Panc1 (cell line): ENCODE measurements at regions not wholly inside any gene's neighbourhood (a gene's known extent, or its start where the extent isn't known, plus 50 kb on each side); places are given as distances from the start of the nearest gene placed in this dataset.

Experiments
- ATAC-seq: fragments of 200-7000 bp; cut with Tn5 transposase; 2 replicates; pipeline ENCODE4 v1.9.1; 2020; ENCODE audit warnings: mild to moderate bottlenecking, moderate library complexity
- BruUV-seq: library from RNA; stranded (reverse); fragments of 400-500 nt; replicated peaks from 2 replicates; lab custom pipeline; 2021; lab: Mats Ljungman, UMichigan
- CTCF ChIA-PET: fragments of 300-600 bp; sonication (Branson Sonifier 250); formaldehyde crosslinking; loops from one replicate; lab custom pipeline; 2022; ENCODE audit warnings: antibody characterized with exemption; lab: Charles Lee
- POLR2A ChIA-PET: fragments of 300-600 bp; sonication (Branson Sonifier 250); formaldehyde crosslinking; loops from one replicate; lab custom pipeline; 2022; ENCODE audit warnings: antibody characterized with exemption; lab: Charles Lee
- DNase-seq: peaks from one replicate; pipeline ENCODE4 v3.0.0-alpha.2; 2010; ENCODE audit warnings: low read depth, low spot score
- H3K27ac ChIP-seq: 2 replicates; pipeline ENCODE4 v1.5.1; 2011; ENCODE audit warnings: mild to moderate bottlenecking, low read length, inconsistent platforms
- H3K27me3 ChIP-seq: fragments of 200-500 bp; sonication (Bioruptor generic); 2 replicates; pipeline ENCODE4 v1.6.0; 2014; ENCODE audit warnings: low read length, inconsistent platforms; ENCODE audit not compliant: control insufficient read depth, insufficient read depth
- H3K36me3 ChIP-seq: fragments of 200-500 bp; sonication (Bioruptor generic); 2 replicates; pipeline ENCODE4 v1.5.1; 2014; ENCODE audit warnings: inconsistent platforms, mild to moderate bottlenecking, low read length, moderate library complexity; ENCODE audit not compliant: control insufficient read depth, insufficient read depth
- H3K4me1 ChIP-seq: 2 replicates; pipeline ENCODE4 v1.5.1; 2011; ENCODE audit warnings: inconsistent platforms, mild to moderate bottlenecking, low read length, moderate library complexity; ENCODE audit not compliant: control insufficient read depth, insufficient read depth
- H3K4me3 ChIP-seq, 2 experiments: 2 replicates each; pipeline ENCODE4 v1.5.1; 2011 to 2012; ENCODE audit warnings: low read depth in 2 of 2, low read length in 2 of 2, mild to moderate bottlenecking in 2 of 2, inconsistent platforms in 1 of 2, moderate library complexity in 1 of 2
- H3K9me3 ChIP-seq: fragments of 200-500 bp; sonication (Bioruptor generic); 2 replicates; pipeline ENCODE4 v1.5.1; 2014; ENCODE audit warnings: low read depth, mild to moderate bottlenecking, inconsistent platforms, low read length, moderate library complexity; ENCODE audit not compliant: control insufficient read depth, insufficient read depth
- POLR2AphosphoS5 ChIP-seq: IDR thresholded peaks from 2 replicates; pipeline ENCODE4 v1.6.1; 2012; ENCODE audit warnings: mild to moderate bottlenecking, low read depth, low read length, moderate library complexity
- SIN3A ChIP-seq: IDR thresholded peaks from 2 replicates; pipeline ENCODE4 v1.6.1; 2012; ENCODE audit warnings: low read depth, mild to moderate bottlenecking, low read length, moderate library complexity, borderline replicate concordance; ENCODE audit not compliant: insufficient read depth
- TCF7L2 ChIP-seq: IDR thresholded peaks from 2 replicates; pipeline ENCODE4 v1.6.1; 2011; ENCODE audit warnings: mild to moderate bottlenecking, low read depth, low read length, inconsistent platforms
- in situ Hi-C: cut with HindIII; loops from 2 replicates; pipeline ENCODE4 v1.10.0; 2016; ENCODE audit warnings: low sequenced_read_pairs, low pct_unique_long_range_greater_than_20kb
- intact Hi-C: fragments of 100-400 bp; cut with micrococcal nuclease; formaldehyde crosslinking; loops from one replicate; pipeline ENCODE4 v1.10.0; 2022; ENCODE audit not compliant: unreplicated experiment
- TF ChIP-seq, protein P1 (sequence below): fragments of 450-650 bp; IDR thresholded peaks from 2 replicates; pipeline ENCODE4 v1.5.1; 2017; ENCODE audit warnings: mild to moderate bottlenecking
- TF ChIP-seq, protein P2 (sequence below), 2 experiments: IDR thresholded peaks; 2 replicates each; pipeline ENCODE4 v1.6.1; 2011 to 2012; ENCODE audit warnings: low read depth in 2 of 2, control low read depth in 1 of 2, low read length in 1 of 2, mild to moderate bottlenecking in 1 of 2, moderate library complexity in 1 of 2; ENCODE audit not compliant: insufficient read depth in 1 of 2

DNA sequence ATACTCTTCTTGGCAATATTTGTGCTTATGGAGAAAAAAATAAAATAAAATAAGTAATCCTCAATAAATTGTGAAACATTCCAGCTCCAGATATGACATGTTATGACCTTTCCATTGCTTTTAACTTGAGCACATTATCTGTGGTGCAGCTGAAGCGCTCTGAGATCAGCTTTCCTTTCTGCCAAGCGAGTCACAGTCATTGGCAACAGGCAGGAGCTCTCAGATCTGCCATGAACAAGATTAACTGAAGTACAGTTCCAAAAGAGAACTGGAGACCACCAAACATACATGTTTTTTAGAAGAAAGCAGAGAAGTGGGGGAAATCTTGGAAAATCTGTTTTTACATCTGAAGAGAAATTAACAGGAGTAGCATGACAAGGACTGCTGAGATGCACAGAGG, 89.2 kb upstream of the DSCAM start:
- CTCF ChIA-PET, result no interaction called here
- no peaks in the 10 kb centered on the region for H3K36me3 ChIP-seq
- BruUV-seq, result no TSS peak
- ATAC-seq, result no peak
- intact Hi-C loops (no loop called here), in situ Hi-C loops (no loop called here)
- DNase-seq, result no peak
- H3K4me1 ChIP-seq, result no peaks in the 10 kb centered on the region
- no peak overlapping the region for H3K27ac ChIP-seq
- POLR2A ChIA-PET, result no interaction called here
- no peaks in the 10 kb centered on the region for H3K27me3 ChIP-seq
- TF ChIP-seq, protein P1, sequence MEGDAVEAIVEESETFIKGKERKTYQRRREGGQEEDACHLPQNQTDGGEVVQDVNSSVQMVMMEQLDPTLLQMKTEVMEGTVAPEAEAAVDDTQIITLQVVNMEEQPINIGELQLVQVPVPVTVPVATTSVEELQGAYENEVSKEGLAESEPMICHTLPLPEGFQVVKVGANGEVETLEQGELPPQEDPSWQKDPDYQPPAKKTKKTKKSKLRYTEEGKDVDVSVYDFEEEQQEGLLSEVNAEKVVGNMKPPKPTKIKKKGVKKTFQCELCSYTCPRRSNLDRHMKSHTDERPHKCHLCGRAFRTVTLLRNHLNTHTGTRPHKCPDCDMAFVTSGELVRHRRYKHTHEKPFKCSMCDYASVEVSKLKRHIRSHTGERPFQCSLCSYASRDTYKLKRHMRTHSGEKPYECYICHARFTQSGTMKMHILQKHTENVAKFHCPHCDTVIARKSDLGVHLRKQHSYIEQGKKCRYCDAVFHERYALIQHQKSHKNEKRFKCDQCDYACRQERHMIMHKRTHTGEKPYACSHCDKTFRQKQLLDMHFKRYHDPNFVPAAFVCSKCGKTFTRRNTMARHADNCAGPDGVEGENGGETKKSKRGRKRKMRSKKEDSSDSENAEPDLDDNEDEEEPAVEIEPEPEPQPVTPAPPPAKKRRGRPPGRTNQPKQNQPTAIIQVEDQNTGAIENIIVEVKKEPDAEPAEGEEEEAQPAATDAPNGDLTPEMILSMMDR, result no peak
- no peak for TF ChIP-seq TCF7L2
- no peak for TF ChIP-seq POLR2AphosphoS5
- TF ChIP-seq SIN3A, result no peak
- TF ChIP-seq, protein P2, sequence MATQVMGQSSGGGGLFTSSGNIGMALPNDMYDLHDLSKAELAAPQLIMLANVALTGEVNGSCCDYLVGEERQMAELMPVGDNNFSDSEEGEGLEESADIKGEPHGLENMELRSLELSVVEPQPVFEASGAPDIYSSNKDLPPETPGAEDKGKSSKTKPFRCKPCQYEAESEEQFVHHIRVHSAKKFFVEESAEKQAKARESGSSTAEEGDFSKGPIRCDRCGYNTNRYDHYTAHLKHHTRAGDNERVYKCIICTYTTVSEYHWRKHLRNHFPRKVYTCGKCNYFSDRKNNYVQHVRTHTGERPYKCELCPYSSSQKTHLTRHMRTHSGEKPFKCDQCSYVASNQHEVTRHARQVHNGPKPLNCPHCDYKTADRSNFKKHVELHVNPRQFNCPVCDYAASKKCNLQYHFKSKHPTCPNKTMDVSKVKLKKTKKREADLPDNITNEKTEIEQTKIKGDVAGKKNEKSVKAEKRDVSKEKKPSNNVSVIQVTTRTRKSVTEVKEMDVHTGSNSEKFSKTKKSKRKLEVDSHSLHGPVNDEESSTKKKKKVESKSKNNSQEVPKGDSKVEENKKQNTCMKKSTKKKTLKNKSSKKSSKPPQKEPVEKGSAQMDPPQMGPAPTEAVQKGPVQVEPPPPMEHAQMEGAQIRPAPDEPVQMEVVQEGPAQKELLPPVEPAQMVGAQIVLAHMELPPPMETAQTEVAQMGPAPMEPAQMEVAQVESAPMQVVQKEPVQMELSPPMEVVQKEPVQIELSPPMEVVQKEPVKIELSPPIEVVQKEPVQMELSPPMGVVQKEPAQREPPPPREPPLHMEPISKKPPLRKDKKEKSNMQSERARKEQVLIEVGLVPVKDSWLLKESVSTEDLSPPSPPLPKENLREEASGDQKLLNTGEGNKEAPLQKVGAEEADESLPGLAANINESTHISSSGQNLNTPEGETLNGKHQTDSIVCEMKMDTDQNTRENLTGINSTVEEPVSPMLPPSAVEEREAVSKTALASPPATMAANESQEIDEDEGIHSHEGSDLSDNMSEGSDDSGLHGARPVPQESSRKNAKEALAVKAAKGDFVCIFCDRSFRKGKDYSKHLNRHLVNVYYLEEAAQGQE (IDR thresholded peaks at IDR 0.05; ENCODE audit: insufficient read depth in 1 of 2, low read depth in 2 of 2, low read length in 1 of 2), result no peak
- no peak overlapping the region for H3K4me3 ChIP-seq
- no peaks in the 10 kb centered on the region for H3K9me3 ChIP-seq

DNA sequence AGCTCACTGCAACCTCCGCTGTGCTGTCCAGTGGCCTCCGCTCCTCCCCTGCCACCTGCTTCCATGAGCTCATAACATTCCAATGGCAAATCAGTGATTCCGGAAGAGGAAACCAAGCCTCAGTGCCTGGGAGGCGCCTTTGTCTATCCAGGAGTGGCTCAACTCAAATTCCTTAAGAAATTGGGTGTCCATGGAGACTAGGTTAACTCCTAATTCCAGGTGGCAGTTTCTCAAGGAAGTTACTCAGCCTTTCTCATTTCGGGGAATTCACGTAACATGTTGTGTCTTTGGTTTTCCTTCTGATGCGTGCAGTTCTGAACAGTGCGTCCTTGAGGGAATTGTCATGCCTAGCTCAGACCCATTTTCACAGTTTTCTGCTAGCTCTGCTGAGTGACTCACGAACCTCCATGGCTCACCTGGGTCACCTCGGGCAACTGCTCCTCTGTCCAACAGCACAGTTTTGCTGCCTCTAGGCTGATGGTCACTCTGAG, 89.9 kb upstream of the DSCAM start:
- in situ Hi-C loops, result no loop called here
- Histone ChIP-seq H3K9me3 (no peaks in the 10 kb centered on the region), H3K4me1 (no peaks in the 10 kb centered on the region), H3K4me3 (no peak overlapping the region), H3K27ac (no peak overlapping the region), H3K36me3 (no peaks in the 10 kb centered on the region), H3K27me3 (no peaks in the 10 kb centered on the region)
- ATAC-seq (no peak), DNase-seq (no peak)
- BruUV-seq, result no TSS peak
- no peak for TF ChIP-seq SIN3A
- TF ChIP-seq, protein P1, result no peak
- TF ChIP-seq, protein P2 (IDR thresholded peaks at IDR 0.05; ENCODE audit: insufficient read depth in 1 of 2, low read depth in 2 of 2, low read length in 1 of 2), result no peak
- TF ChIP-seq TCF7L2, result no peak
- no peak for TF ChIP-seq POLR2AphosphoS5
- intact Hi-C loops, result no loop called here
- CTCF ChIA-PET, result no interaction called here
- POLR2A ChIA-PET, result no interaction called here
